ENCODE measurements at regions not wholly inside any gene's neighbourhood (a gene's known extent, or its start where the extent isn't known, plus 50 kb on each side); places are given as distances from the start of the nearest gene placed in this dataset.

DNA sequence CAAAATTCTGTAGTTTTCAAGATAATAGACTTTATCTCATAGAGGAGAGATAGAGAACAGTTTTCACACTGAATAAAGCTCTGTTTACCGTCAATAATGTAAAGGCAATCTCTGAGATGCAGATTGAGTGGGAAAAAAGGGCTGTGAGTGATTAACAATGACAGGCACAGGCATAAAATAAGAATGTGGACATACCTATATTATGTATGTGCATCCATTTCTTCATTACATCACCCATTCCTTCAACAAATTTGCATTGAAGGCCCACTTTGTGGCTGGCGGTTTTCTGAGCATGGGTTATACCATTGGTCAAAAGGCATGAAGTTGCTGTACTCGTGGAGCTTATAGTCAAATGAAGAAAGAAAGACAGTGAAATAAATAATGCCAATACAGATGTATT, 1431.0 kb downstream of the AACS start:
- ATAC-seq, result no peak
- no peaks in the 10 kb centered on the region for H3K27me3 Mint-ChIP-seq
- H3K4me1 Mint-ChIP-seq (ENCODE audit: low read depth), result no peaks in the 10 kb centered on the region
- H3K4me3 Mint-ChIP-seq, result no peak overlapping the region
- POLR2A ChIA-PET, result no interaction called here
- H3K27ac Mint-ChIP-seq, result no peak overlapping the region
- CTCF ChIA-PET, result no interaction called here
- TF ChIP-seq CTCF (IDR thresholded peaks at IDR 0.05), result no peak
- intact Hi-C loops (cut with micrococcal nuclease), result no loop called here
- no peaks in the 10 kb centered on the region for H3K36me3 Mint-ChIP-seq (ENCODE audit: low read depth)
- no peak for DNase-seq
- H3K9me3 Mint-ChIP-seq, result peaks cover 2% of the 10 kb centered on the region

- H3K9me3 Mint-ChIP-seq, result peaks cover 5% of the 10 kb centered on the region
- no peak overlapping the region for H3K27ac Mint-ChIP-seq
- ATAC-seq (no peak), DNase-seq (no peak)
- no peaks in the 10 kb centered on the region for H3K4me1 Mint-ChIP-seq (ENCODE audit: low read depth)
- no peaks in the 10 kb centered on the region for H3K36me3 Mint-ChIP-seq (ENCODE audit: low read depth)
- POLR2A ChIA-PET, result no interaction called here
- CTCF ChIA-PET, result no interaction called here
- no peak for TF ChIP-seq CTCF (IDR thresholded peaks at IDR 0.05)
- intact Hi-C loops (cut with micrococcal nuclease), result no loop called here
- no peak overlapping the region for H3K4me3 Mint-ChIP-seq
- no peaks in the 10 kb centered on the region for H3K27me3 Mint-ChIP-seq
These were observed 1441.4 kb downstream of the AACS start for GRCh38 chr12:126506426-126507182.

DNA sequence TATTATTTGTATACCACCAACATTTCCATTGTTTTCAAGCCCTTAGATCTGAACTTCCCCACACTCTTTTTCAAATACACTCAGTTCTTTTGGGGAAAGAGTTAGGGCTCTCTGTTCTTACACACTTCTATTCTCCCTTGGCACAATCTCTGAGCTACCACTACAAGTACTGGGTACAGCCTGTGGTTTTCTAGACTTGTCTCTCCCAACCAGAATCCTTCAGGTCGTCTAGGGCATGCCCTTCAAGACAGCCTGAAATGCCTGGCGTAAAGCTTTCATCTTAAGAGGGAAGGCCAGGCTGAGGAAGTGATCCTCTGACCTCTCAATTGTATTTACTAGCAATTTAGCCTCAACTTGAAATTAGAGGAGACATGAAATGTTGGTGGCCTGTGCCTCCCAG, 1442.0 kb downstream of the AACS start:
- Mint-ChIP-seq H3K36me3 (ENCODE audit: low read depth) (no peaks in the 10 kb centered on the region), H3K4me1 (ENCODE audit: low read depth) (no peaks in the 10 kb centered on the region), H3K27ac (no peak overlapping the region), H3K9me3 (peaks cover 5% of the 10 kb centered on the region), H3K27me3 (no peaks in the 10 kb centered on the region), H3K4me3 (no peak overlapping the region)
- no peak for DNase-seq
- ChIA-PET CTCF (no interaction called here), POLR2A (no interaction called here)
- TF ChIP-seq CTCF (IDR thresholded peaks at IDR 0.05), result no peak
- ATAC-seq, result no peak
- intact Hi-C loops (cut with micrococcal nuclease), result no loop called here

DNA sequence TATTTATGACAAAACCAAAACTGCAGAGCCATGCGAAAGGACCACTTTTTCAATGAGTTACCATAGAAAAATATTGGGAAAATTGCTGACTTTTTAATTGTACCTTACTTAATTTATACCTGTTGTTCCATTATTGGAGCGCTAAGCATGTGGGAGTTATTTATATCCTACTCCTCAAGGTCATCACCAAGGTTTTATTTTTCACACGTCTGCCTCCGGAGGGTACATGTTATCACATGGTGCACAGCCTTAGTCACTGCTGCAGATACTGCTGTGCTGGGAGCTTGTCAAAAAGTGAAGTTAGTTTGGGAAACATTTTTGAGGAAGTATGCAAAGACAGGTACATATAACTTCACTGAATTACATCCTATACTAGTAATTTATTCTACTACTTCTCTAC, 1444.3 kb downstream of the AACS start:
- TF ChIP-seq CTCF (IDR thresholded peaks at IDR 0.05), result no peak
- Mint-ChIP-seq H3K4me1 (ENCODE audit: low read depth) (no peaks in the 10 kb centered on the region), H3K9me3 (peaks cover 5% of the 10 kb centered on the region), H3K4me3 (no peak overlapping the region), H3K27ac (no peak overlapping the region), H3K27me3 (no peaks in the 10 kb centered on the region), H3K36me3 (ENCODE audit: low read depth) (no peaks in the 10 kb centered on the region)
- POLR2A ChIA-PET, result interaction anchor here (0.6 kb wide), 1 partner anchor 55 kb away, joined by 3 read pairs; no protein-coding TSS in a partner anchor
- intact Hi-C loops (cut with micrococcal nuclease), result no loop called here
- DNase-seq (no peak), ATAC-seq (no peak)
- CTCF ChIA-PET, result no interaction called here

GRCh38 chr12:126510630-126511029, 1445.4 kb downstream of the AACS start:
- POLR2A ChIA-PET, result no interaction called here
- DNase-seq (no peak), ATAC-seq (no peak)
- CTCF ChIA-PET, result no interaction called here
- Mint-ChIP-seq H3K36me3 (ENCODE audit: low read depth) (no peaks in the 10 kb centered on the region), H3K27ac (no peak overlapping the region), H3K9me3 (peaks cover 3% of the 10 kb centered on the region), H3K4me1 (ENCODE audit: low read depth) (no peaks in the 10 kb centered on the region), H3K27me3 (no peaks in the 10 kb centered on the region), H3K4me3 (no peak overlapping the region)
- TF ChIP-seq CTCF (IDR thresholded peaks at IDR 0.05), result no peak
- intact Hi-C loops (cut with micrococcal nuclease), result no loop called here
